Ishikawa (cell line): ENCODE measurements at regions not wholly inside any gene's neighbourhood (a gene's known extent, or its start where the extent isn't known, plus 50 kb on each side); places are given as distances from the start of the nearest gene placed in this dataset.
A peak's percentile ranks its signal among the peaks of the same experiment; 100 is the strongest.

ENCODE experiments used
- CEBPB ChIP-seq: IDR thresholded peaks from 2 replicates; pipeline ENCODE4 v1.6.1; 2012
- CREB1 ChIP-seq: IDR thresholded peaks from 2 replicates; pipeline ENCODE4 v1.6.1; 2012; ENCODE audit warnings: low read depth
- EGR1 ChIP-seq: IDR thresholded peaks from 2 replicates; pipeline ENCODE4 v1.6.1; 2012
- EP300 ChIP-seq: IDR thresholded peaks from 2 replicates; pipeline ENCODE4 v1.6.1; 2012; ENCODE audit warnings: borderline replicate concordance
- FOXM1 ChIP-seq: IDR thresholded peaks from 2 replicates; pipeline ENCODE4 v1.6.1; 2012; ENCODE audit warnings: low read depth, borderline replicate concordance
- MAX ChIP-seq: IDR thresholded peaks from 2 replicates; pipeline ENCODE4 v1.6.1; 2012
- NFIC ChIP-seq: IDR thresholded peaks from 2 replicates; pipeline ENCODE4 v1.6.1; 2012
- RAD21 ChIP-seq: IDR thresholded peaks from 2 replicates; pipeline ENCODE4 v1.6.1; 2012; ENCODE audit warnings: low read depth
- REST ChIP-seq: IDR thresholded peaks from 2 replicates; pipeline ENCODE4 v1.6.1; 2012; ENCODE audit warnings: low read depth, mild to moderate bottlenecking
- TAF1 ChIP-seq: IDR thresholded peaks from 2 replicates; pipeline ENCODE4 v1.6.1; 2012; ENCODE audit warnings: low read depth, mild to moderate bottlenecking
- TCF12 ChIP-seq: IDR thresholded peaks from 2 replicates; pipeline ENCODE4 v1.6.1; 2012; ENCODE audit warnings: low read depth
- TEAD4 ChIP-seq: IDR thresholded peaks from 2 replicates; pipeline ENCODE4 v1.6.1; 2012
- USF1 ChIP-seq: IDR thresholded peaks from 2 replicates; pipeline ENCODE4 v1.6.1; 2012
- YY1 ChIP-seq: IDR thresholded peaks from 2 replicates; pipeline ENCODE4 v1.6.1; 2012; ENCODE audit warnings: low read depth
- ZBTB7A ChIP-seq: IDR thresholded peaks from 2 replicates; pipeline ENCODE4 v1.6.1; 2012; ENCODE audit warnings: low read depth

GRCh38 chr2:219997341-219997851 is 370.0 kb downstream of the SLC4A3 start:
- TF ChIP-seq TCF12 (no peak), RAD21 (peak; percentile 76), YY1 (no peak)

- no peak for TF ChIP-seq RAD21
- no peak for TF ChIP-seq USF1
- TF ChIP-seq YY1 = no peak
- TF ChIP-seq FOXM1 = no peak
- no peak for TF ChIP-seq NFIC
- TF ChIP-seq TCF12 = no peak
- no peak for TF ChIP-seq REST
- TF ChIP-seq TEAD4 = no peak
- no peak for TF ChIP-seq EGR1
- TF ChIP-seq ZBTB7A = no peak
- TF ChIP-seq TAF1 = no peak
- no peak for TF ChIP-seq CEBPB
- TF ChIP-seq EP300 = no peak
- TF ChIP-seq CREB1 = no peak
These were observed 370.7 kb downstream of the SLC4A3 start for GRCh38 chr2:219998107-219998506.

- TF ChIP-seq RAD21 (peak; percentile 35), TAF1 (no peak), MAX (no peak), TEAD4 (0 out of 2 replicates have a peak, but pooled peaks have one; percentile 18), YY1 (no peak), ZBTB7A (no peak), EGR1 (no peak), NFIC (no peak), REST (no peak), EP300 (no peak), TCF12 (no peak)
These were observed 371.3 kb downstream of the SLC4A3 start for GRCh38 chr2:219998714-219999227.

GRCh38 chr2:220000080-220000479 is 372.6 kb downstream of the SLC4A3 start:
- no peak for TF ChIP-seq TCF12
- TF ChIP-seq ZBTB7A = no peak
- no peak for TF ChIP-seq TEAD4
- TF ChIP-seq USF1 = no peak
- no peak for TF ChIP-seq MAX
- TF ChIP-seq CREB1 = no peak
- no peak for TF ChIP-seq CEBPB
- no peak for TF ChIP-seq TAF1
- TF ChIP-seq EGR1 = no peak

- no peak for TF ChIP-seq EGR1
- no peak for TF ChIP-seq FOXM1
- TF ChIP-seq CREB1 = no peak
- TF ChIP-seq TCF12 = no peak
- no peak for TF ChIP-seq REST
- TF ChIP-seq EP300 = no peak
- TF ChIP-seq USF1 = no peak
- no peak for TF ChIP-seq ZBTB7A
- TF ChIP-seq RAD21 = no peak
- no peak for TF ChIP-seq TEAD4
- TF ChIP-seq YY1 = no peak
- TF ChIP-seq TAF1 = no peak
- no peak for TF ChIP-seq CEBPB
- no peak for TF ChIP-seq MAX
- TF ChIP-seq NFIC = no peak
These were observed 373.2 kb downstream of the SLC4A3 start for GRCh38 chr2:220000586-220000985.
